HG02623 (cell line): ENCODE measurements at regions not wholly inside any gene's neighbourhood (a gene's known extent, or its start where the extent isn't known, plus 50 kb on each side); places are given as distances from the start of the nearest gene placed in this dataset.
"Not testable (repeated sequence)": the region's sequence is repeated elsewhere in the genome, so short reads cannot be mapped to it uniquely, and the experiment has no call there.

ENCODE experiments used
- ATAC-seq: cut with Tn5 transposase; IDR thresholded peaks from one replicate; pipeline ENCODE4 v1.9.1; 2021; ENCODE audit warnings: moderate library complexity; ENCODE audit not compliant: unreplicated experiment

GRCh38 chr11:15686259-15686658 lies 571.5 kb downstream of the INSC start:
- ATAC-seq, result not testable (repeated sequence)

GRCh38 chr11:15687342-15687741 lies 572.6 kb downstream of the INSC start:
- no peak for ATAC-seq

- ATAC-seq, result no peak
Observed at GRCh38 chr11:15688351-15688792, 573.6 kb downstream of the INSC start.

GRCh38 chr11:15690320-15690719 lies 575.6 kb downstream of the INSC start:
- ATAC-seq, result no peak

DNA sequence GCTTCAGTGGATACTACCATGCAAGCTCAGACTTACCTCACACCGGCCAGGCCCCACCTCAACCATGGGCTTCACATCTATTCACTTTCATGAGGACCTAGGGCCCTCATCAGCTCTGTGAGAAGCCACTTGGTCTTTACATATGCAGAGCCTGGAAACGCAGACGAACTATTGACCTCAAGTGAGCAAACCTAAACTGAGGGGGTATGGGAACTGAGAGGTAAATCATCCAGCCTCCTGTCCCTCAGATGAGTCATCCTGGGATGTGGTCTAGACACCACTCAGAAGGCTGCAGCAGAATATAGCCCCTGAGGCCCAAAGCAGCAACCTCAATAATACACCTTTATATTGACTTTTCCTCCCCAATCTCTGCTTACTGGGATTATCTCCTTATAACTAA lies 578.0 kb downstream of the INSC start:
- ATAC-seq, result no peak

GRCh38 chr11:15695096-15695721 lies 580.5 kb downstream of the INSC start:
- no peak for ATAC-seq

DNA sequence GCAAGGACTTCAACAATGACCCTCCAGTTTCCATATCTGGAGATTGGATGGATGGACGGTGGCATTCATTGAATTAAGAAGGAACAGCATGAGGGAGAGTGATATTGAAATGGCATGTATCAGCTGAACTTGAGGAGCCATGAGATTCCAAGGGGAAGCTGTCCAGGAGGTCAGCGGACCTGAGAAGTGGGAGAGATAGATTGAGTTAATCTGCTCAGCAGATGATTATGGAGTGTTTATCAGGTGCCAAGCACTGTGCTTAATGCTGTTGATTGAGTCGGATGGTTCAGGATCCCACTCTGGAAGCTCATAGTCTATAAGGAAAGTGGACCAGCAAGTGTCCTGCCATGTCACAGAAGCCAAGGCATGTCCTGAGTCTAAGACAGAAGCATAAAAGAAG lies 581.3 kb downstream of the INSC start:
- no peak for ATAC-seq

DNA sequence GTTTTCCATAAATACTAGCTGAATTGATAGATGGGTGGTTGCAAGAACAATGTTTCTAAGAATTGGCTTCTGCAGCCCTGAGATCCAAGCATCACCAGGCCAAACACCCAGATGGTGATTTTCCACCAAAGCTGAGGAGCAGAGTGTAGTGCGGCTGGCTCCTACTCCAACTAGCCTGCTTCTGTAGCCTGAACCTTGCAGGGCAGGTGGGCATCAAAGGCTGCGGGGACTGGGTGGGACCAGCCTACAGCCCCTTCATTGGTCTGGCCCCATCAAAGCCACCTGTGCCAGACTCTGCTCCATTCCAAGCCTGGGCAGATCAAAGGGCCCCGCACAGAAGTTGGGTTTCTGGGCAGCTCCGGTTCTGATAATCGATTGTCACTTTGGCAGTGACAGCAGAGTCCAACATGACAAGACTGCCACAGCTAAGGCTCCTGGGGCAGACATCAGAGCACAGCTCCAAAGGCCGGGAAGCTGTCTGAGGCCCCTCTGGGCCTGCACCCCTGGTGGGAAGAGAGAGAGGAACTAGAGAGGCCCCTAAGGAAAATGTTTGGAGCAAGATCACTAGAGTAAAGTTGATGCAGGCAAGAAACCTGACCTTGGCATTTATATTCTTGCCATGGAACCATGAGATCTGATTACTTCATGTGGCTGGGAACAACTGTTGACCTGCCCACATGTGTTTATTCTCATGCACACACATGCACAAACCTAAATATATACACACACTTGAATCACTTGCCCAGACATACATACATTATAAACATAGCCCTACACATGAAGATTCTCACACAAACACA lies 582.9 kb downstream of the INSC start:
- ATAC-seq, result no peak

DNA sequence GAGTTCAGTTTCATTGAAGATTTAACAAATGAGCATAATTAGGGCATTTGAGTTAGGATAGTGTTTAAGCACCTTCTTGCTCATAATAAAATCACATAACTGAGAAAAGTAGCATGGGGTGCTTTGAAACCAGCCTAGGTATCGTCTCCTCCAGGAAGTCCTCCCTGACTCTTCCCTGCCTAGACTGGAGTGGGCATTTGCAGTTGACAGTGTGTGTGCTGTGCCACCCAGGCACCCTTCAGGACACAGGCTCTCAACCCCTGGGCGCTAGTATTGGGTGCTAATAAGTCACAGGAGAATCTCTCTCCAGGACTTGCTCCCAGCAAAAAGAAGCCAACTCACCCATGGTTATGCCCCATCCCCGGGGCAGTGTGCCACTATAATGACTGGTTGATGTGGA lies 584.1 kb downstream of the INSC start:
- no peak for ATAC-seq

- ATAC-seq, result no peak
Observed at GRCh38 chr11:15699978-15700377, 585.3 kb downstream of the INSC start.

GRCh38 chr11:15700456-15700855 lies 585.7 kb downstream of the INSC start:
- no peak for ATAC-seq

- ATAC-seq, result no peak
Observed at GRCh38 chr11:15704064-15704463, 589.3 kb downstream of the INSC start.

GRCh38 chr11:15704556-15704955 lies 589.8 kb downstream of the INSC start:
- no peak for ATAC-seq

DNA sequence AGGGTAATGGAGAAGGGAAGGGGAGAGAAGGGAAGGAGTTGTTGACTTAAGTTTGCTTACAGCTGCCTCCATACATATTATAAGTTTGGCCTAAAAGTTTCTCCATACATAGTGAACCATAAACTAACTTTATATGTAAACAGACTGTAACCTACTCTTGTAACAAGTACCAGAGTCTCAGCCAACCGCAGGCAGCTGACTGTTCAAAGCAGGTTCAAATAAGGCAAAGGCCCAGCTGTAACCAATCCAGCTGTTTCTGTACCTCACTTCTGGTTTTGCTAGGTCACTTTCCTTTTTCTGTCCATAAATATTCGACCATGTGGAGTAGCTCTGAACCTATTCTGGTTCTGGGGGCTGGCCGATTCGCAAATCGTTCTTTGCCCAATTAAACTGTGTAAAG lies 591.2 kb downstream of the INSC start:
- no peak for ATAC-seq

DNA sequence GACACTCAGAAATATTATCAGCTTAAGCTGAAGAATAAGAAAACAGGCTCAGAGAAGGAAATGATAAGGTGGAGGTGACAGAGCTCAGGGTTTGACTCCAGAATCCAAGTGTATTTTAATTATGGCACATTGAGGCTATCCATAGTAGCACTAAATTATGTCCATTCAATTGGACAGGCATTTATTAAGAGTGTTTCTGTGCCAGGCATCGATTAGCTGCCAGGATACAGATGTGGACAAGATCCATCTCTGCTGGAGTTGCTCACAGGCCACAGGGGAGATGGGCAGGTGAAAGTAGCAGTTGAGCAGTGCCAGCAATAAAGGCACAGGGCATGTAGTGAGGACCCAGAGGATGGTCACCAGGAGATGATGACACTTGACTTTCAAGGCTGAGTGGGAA lies 592.5 kb downstream of the INSC start:
- ATAC-seq, result no peak

- no peak for ATAC-seq
Observed at GRCh38 chr11:15707971-15708370, 593.2 kb downstream of the INSC start.

DNA sequence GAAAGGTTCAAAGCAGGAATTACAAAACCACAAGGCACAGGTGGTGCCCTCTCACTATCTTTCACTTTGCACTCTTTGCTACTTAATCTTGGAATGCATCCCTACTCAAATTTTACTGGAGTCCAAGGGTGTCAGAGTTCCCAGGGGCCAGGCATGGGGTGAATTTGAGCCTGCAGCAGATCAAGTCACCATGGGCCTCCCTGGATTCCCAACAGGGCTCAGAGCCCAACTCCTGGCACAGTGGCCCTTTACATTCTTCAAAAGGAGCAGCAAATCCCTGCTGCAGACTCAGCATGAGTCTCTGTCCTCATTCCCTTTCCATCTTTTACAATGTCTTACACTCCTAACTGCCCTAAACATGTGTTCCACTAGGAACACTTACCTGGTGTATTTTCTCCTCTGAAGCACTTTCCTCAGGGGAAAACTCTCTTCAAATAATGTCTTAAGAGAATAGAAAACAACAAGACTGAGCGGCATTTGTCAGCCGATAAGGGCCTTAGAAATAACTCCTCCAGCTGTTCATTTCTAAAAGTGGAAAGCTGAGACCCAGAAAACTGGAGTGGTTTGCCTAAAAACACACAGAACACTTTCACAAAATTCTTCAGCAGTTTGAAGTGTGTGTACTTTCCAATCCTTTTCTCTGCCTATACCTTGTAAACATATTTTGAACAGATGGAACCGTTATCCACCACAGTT lies 596.0 kb downstream of the INSC start:
- no peak for ATAC-seq

DNA sequence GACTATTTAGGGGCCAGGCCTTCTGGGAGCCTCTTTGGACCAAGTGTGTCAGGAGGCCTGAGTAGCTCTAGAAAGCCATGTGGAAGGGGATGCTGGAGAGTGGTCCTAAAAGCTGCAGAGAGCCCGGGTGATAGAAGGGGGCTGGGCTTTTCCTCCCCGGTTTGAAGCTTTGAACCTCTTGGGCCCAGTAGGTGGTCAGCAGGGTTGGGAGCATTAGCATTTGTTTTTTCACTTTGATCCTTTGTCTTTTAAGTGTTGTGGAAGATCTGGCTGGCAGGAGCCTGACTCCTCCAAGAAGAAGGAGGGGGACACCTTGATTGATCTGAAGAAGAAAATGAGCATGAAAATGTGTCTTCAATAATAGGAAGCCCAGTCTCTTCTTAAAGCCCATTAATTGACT lies 596.6 kb downstream of the INSC start:
- no peak for ATAC-seq

DNA sequence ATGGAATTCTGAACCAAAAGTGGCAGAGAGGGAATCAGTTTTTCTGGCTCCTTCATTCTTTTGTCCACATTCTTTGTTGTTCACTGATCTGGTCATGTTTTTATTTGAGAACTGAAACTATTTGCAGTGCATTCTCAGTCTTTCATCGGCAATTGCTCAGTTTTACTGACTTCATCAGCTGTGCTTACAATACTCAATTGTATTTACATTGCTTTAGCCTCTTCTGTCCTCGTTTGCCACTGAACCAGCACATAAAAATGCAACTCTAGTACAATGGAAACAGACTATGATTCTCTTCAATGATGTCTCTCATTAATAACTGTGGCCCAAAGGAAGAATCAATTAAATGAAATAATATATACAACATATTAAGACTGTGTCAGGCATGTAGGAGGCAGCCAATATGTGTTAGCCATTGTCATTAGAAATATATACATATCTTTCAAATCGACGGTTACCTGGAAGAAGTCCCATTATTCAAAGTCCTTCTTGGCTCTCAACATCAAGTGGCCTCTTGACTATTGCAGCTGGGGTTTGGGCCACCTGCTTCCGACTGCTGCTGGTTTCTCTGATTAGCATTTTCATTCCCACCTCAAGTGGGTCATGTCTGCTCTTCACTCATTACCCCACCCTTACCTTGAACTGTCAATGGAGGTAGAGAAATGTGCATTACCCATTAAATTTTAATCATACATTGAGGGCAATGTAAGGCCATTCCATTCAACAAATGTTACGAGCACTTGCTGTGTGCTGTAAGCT lies 600.1 kb downstream of the INSC start:
- no peak for ATAC-seq

GRCh38 chr11:15716550-15716949 lies 601.8 kb downstream of the INSC start:
- no peak for ATAC-seq

GRCh38 chr11:15720460-15720859 lies 605.7 kb downstream of the INSC start:
- ATAC-seq, result no peak
